Loucy (cell line): ENCODE measurements at regions not wholly inside any gene's neighbourhood (a gene's known extent, or its start where the extent isn't known, plus 50 kb on each side); places are given as distances from the start of the nearest gene placed in this dataset.

Source experiments
- CTCF ChIP-seq: fragments of 200-600 bp; sonication (generic); conservative IDR thresholded peaks from 2 replicates; pipeline ENCODE4 v1.5.1; 2014; ENCODE audit warnings: mild to moderate bottlenecking, antibody characterized with exemption, low read length
- EZH2phosphoT487 ChIP-seq: fragments of 200-600 bp; IDR thresholded peaks from 2 replicates; pipeline ENCODE4 v1.6.1; 2018; ENCODE audit warnings: antibody characterized with exemption, mild to moderate bottlenecking, moderate library complexity, borderline replicate concordance

- peak; percentile 80 for TF ChIP-seq CTCF
- no peak for TF ChIP-seq EZH2phosphoT487
Measured at GRCh38 chr5:4862500-4862899, 277.6 kb upstream of the ADAMTS16 start.
